ENCODE measurements at regions not wholly inside any gene's neighbourhood (a gene's known extent, or its start where the extent isn't known, plus 50 kb on each side); places are given as distances from the start of the nearest gene placed in this dataset.
"Not testable (repeated sequence)": the region's sequence is repeated elsewhere in the genome, so short reads cannot be mapped to it uniquely, and the experiment has no call there.

DNA sequence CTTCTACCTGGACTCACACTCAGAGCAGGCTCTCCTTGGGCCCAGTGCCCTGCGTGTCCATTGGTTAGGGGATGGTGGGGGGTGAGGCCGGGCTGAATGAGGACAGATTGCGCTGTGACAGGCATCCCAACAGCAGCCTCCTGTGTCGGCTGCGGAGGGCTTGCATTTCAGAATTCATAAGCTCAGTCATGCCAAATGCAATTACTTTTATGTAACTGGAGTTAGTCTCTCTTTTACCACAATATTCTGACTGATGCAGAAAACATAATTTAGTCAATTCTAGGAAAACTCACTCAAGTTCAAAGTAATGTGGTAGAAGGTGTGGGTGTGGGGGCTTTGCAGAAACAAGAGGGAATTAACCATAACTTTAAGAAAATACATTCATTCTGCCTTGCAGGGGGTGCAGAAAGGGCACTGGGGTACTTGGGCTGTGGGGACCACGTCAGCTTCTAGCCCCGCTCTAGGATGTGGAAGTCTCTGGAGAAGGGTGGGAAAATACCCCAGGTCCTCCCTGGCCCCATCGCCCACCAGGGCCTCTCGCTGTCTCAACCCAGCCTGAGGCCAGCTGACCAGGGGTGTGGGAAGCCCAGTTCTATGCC is 257.7 kb downstream of the ADGRD1 start:
- Histone ChIP-seq H3K4me1 (no peaks in the 10 kb centered on the region), H3K36me3 (no peaks in the 10 kb centered on the region), H3K27ac (no peak overlapping the region), H3K27me3 (peaks cover 0 to 11% (median 10%) of the 10 kb centered on the region in 3 donors), H3K9me3 (no peaks in the 10 kb centered on the region), H3K4me3 (no peak overlapping the region)
- 80 to 82% methylated on average over 9 of the region's 9 CpGs for WGBS, 2 donors
- no peak for DNase-seq
- intact Hi-C loops (cut with DNase I): no loop called here
- TF ChIP-seq CTCF (IDR thresholded peaks at IDR 0.05) (no peak), EP300 (IDR thresholded peaks at IDR 0.05) (no peak), POLR2A (IDR thresholded peaks at IDR 0.05) (no peak), POLR2AphosphoS5 (IDR thresholded peaks at IDR 0.05) (no peak)

- intact Hi-C loops (cut with DNase I): no loop called here
- Histone ChIP-seq H3K4me3 (no peak overlapping the region), H3K36me3 (no peaks in the 10 kb centered on the region), H3K9me3 (no peaks in the 10 kb centered on the region), H3K27me3 (peaks cover 0 to 24% (median 8%) of the 10 kb centered on the region in 3 donors), H3K27ac (no peak overlapping the region), H3K4me1 (no peaks in the 10 kb centered on the region)
- TF ChIP-seq CTCF (IDR thresholded peaks at IDR 0.05) (no peak), POLR2AphosphoS5 (IDR thresholded peaks at IDR 0.05) (no peak), EP300 (IDR thresholded peaks at IDR 0.05) (no peak), POLR2A (IDR thresholded peaks at IDR 0.05) (no peak)
- DNase-seq: no peak
- 87 to 90% methylated on average over 14 of the region's 14 CpGs for WGBS, 2 donors
These were observed 260.3 kb downstream of the ADGRD1 start for GRCh38 chr12:131213896-131214442.

DNA sequence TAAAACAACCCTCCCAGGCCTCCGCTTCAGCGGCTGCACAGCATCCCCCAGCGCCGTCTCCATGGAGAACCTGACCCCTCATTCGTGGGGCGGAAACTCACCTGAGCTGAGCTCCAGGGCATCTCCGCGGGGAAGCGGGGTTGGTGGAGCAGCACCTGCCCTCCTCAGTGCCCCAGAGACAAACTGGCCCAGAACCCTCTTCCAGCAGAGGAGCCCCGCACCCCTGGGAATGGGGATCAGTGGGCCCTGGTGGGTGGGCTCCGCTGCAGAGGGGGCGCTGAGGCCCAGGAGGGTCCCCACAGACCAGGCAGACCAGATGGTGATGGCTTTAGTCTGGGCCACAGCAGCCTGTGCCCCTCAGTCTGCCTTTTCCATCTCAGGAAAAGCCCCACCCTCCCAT is 261.2 kb downstream of the ADGRD1 start:
- H3K36me3 ChIP-seq; H3K4me1 ChIP-seq; intact Hi-C loops (cut with DNase I); H3K4me3 ChIP-seq; DNase-seq; H3K27ac ChIP-seq; H3K9me3 ChIP-seq: not testable (repeated sequence)
- WGBS, 2 donors: 83 to 90% methylated on average over 12 of the region's 12 CpGs
- H3K27me3 ChIP-seq: peaks cover 0 to 27% (median 0%) of the 10 kb centered on the region in 3 donors

DNA sequence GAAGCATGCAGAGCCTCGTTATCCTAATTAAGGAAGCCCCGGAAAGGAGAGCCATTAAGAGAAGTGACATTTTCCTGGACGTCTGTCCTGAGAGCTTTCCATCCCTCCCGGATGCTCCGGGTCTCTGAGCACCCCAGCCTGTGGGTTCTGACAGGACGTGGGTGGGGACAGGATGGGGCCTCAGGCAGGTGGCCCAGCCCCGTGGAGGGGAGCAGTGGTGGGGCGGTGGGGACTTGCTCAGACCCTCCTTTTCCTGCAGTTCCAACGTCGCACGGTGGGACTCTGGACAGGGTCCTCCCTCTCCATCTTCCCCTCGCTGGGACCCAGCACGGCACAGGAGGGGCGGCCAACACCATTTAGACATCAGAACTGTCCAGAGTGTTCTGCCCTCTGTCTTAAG is 262.9 kb downstream of the ADGRD1 start:
- H3K27ac ChIP-seq; H3K9me3 ChIP-seq; H3K4me3 ChIP-seq; DNase-seq; H3K36me3 ChIP-seq; intact Hi-C loops (cut with DNase I); H3K4me1 ChIP-seq: not testable (repeated sequence)
- 40 to 67% methylated on average over 14 of the region's 14 CpGs for WGBS, 2 donors
- H3K27me3 ChIP-seq: peaks cover 0 to 34% (median 0%) of the 10 kb centered on the region in 3 donors

- H3K27ac ChIP-seq: no peak overlapping the region
- H3K36me3 ChIP-seq: no peaks in the 10 kb centered on the region
- no peak for DNase-seq
- intact Hi-C loops (cut with DNase I): no loop called here
- TF ChIP-seq CTCF (IDR thresholded peaks at IDR 0.05) (no peak), POLR2AphosphoS5 (IDR thresholded peaks at IDR 0.05) (no peak), EP300 (IDR thresholded peaks at IDR 0.05) (no peak), POLR2A (IDR thresholded peaks at IDR 0.05) (no peak)
- 58 to 85% methylated on average over 22 of the region's 22 CpGs for WGBS, 2 donors
- H3K9me3 ChIP-seq: no peaks in the 10 kb centered on the region
- H3K4me1 ChIP-seq: no peaks in the 10 kb centered on the region
- peaks cover 0 to 39% (median 0%) of the 10 kb centered on the region in 3 donors for H3K27me3 ChIP-seq
- H3K4me3 ChIP-seq: no peak overlapping the region
These were observed 263.4 kb downstream of the ADGRD1 start for GRCh38 chr12:131217024-131217586.
